Osteocyte (in vitro differentiated cells): ENCODE measurements at regions not wholly inside any gene's neighbourhood (a gene's known extent, or its start where the extent isn't known, plus 50 kb on each side); places are given as distances from the start of the nearest gene placed in this dataset.

ENCODE experiments used
- DNase-seq: peaks from one replicate; pipeline ENCODE4 v3.0.0; 2021; ENCODE audit warnings: mixed read lengths; ENCODE audit not compliant: unreplicated experiment; ENCODE audit errors: extremely low spot score
- H3K27ac Mint-ChIP-seq: one replicate; pipeline ENCODE4 v1.8.0; 2021; ENCODE audit warnings: mild to moderate bottlenecking, mixed read lengths; ENCODE audit not compliant: unreplicated experiment
- H3K27me3 Mint-ChIP-seq: one replicate; pipeline ENCODE4 v1.8.0; 2021; ENCODE audit warnings: mixed read lengths; ENCODE audit not compliant: unreplicated experiment
- H3K36me3 Mint-ChIP-seq: one replicate; pipeline ENCODE4 v1.8.0; 2021; ENCODE audit warnings: mixed read lengths; ENCODE audit not compliant: unreplicated experiment
- H3K4me1 Mint-ChIP-seq: one replicate; pipeline ENCODE4 v1.8.0; 2021; ENCODE audit warnings: mixed read lengths; ENCODE audit not compliant: unreplicated experiment
- H3K4me3 Mint-ChIP-seq: one replicate; pipeline ENCODE4 v1.8.0; 2021; ENCODE audit warnings: mild to moderate bottlenecking, moderate library complexity, mixed read lengths; ENCODE audit not compliant: unreplicated experiment
- H3K9me3 Mint-ChIP-seq: one replicate; pipeline ENCODE4 v1.8.0; 2021; ENCODE audit warnings: mixed read lengths; ENCODE audit not compliant: unreplicated experiment
- CTCF ChIP-seq: fragments of 200-600 bp; sonication (generic); IDR thresholded peaks from 2 replicates; pipeline ENCODE4 v1.5.0; 2021; ENCODE audit warnings: antibody characterized with exemption, mild to moderate bottlenecking, moderate library complexity

- H3K9me3 Mint-ChIP-seq, result no peaks in the 10 kb centered on the region
- H3K27ac Mint-ChIP-seq, result no peak overlapping the region
- peaks cover 5% of the 10 kb centered on the region for H3K4me1 Mint-ChIP-seq
- TF ChIP-seq CTCF, result no peak
- no peak for DNase-seq
- no peak overlapping the region for H3K4me3 Mint-ChIP-seq
- no peaks in the 10 kb centered on the region for H3K36me3 Mint-ChIP-seq
- peaks cover 7% of the 10 kb centered on the region for H3K27me3 Mint-ChIP-seq
These were observed 144.8 kb upstream of the TNP1 start for GRCh38 chr2:217004656-217005055.

GRCh38 chr2:217001740-217002139 lies 141.9 kb upstream of the TNP1 start:
- no peaks in the 10 kb centered on the region for H3K36me3 Mint-ChIP-seq
- no peak overlapping the region for H3K4me3 Mint-ChIP-seq
- peaks cover 1% of the 10 kb centered on the region for H3K4me1 Mint-ChIP-seq
- no peak for TF ChIP-seq CTCF
- H3K27ac Mint-ChIP-seq, result no peak overlapping the region
- DNase-seq, result no peak
- H3K27me3 Mint-ChIP-seq, result peaks cover 15% of the 10 kb centered on the region
- no peaks in the 10 kb centered on the region for H3K9me3 Mint-ChIP-seq

GRCh38 chr2:217000406-217000805 lies 140.5 kb upstream of the TNP1 start:
- no peaks in the 10 kb centered on the region for H3K36me3 Mint-ChIP-seq
- H3K9me3 Mint-ChIP-seq, result no peaks in the 10 kb centered on the region
- H3K27ac Mint-ChIP-seq, result no peak overlapping the region
- no peak for TF ChIP-seq CTCF
- H3K27me3 Mint-ChIP-seq, result peaks cover 15% of the 10 kb centered on the region
- no peak for DNase-seq
- H3K4me1 Mint-ChIP-seq, result peaks cover under 1% of the 10 kb centered on the region
- no peak overlapping the region for H3K4me3 Mint-ChIP-seq

GRCh38 chr2:216996279-216996845 lies 136.5 kb upstream of the TNP1 start:
- H3K36me3 Mint-ChIP-seq, result peaks cover 2% of the 10 kb centered on the region
- no peak overlapping the region for H3K4me3 Mint-ChIP-seq
- peaks cover 10% of the 10 kb centered on the region for H3K27me3 Mint-ChIP-seq
- H3K4me1 Mint-ChIP-seq, result peaks cover 16% of the 10 kb centered on the region
- no peak for DNase-seq
- peaks cover 3% of the 10 kb centered on the region for H3K9me3 Mint-ChIP-seq
- H3K27ac Mint-ChIP-seq, result no peak overlapping the region
- no peak for TF ChIP-seq CTCF

GRCh38 chr2:216994353-216994854 lies 134.5 kb upstream of the TNP1 start:
- Mint-ChIP-seq H3K36me3 (peaks cover 2% of the 10 kb centered on the region), H3K9me3 (peaks cover 4% of the 10 kb centered on the region), H3K4me3 (no peak overlapping the region), H3K27ac (no peak overlapping the region), H3K27me3 (peaks cover 9% of the 10 kb centered on the region), H3K4me1 (peaks cover 34% of the 10 kb centered on the region)
- no peak for DNase-seq
- TF ChIP-seq CTCF, result no peak
